Liver (tissue), 8 donors: ENCODE measurements at regions not wholly inside any gene's neighbourhood (a gene's known extent, or its start where the extent isn't known, plus 50 kb on each side); places are given as distances from the start of the nearest gene placed in this dataset.

Source experiments
- DNase-seq: peaks from one replicate; pipeline ENCODE4 v3.0.0-alpha.2; 2017; ENCODE audit warnings: low spot score
- H3K27ac ChIP-seq, 2 donors: one replicate each; pipeline ENCODE4 v1.7.0; 2013; ENCODE audit warnings: inconsistent platforms in 2 of 2, low read length in 2 of 2, control low read depth in 1 of 2, low read depth in 1 of 2, mild to moderate bottlenecking in 1 of 2
- H3K27me3 ChIP-seq, 4 donors: one replicate each; pipeline versions ENCODE4 v1.6.1 to v1.7.0; 2013; ENCODE audit warnings: low read length in 3 of 4, inconsistent platforms in 1 of 4, mild to moderate bottlenecking in 1 of 4, moderate library complexity in 1 of 4; ENCODE audit not compliant: control insufficient read depth in 4 of 4, insufficient read depth in 4 of 4
- H3K36me3 ChIP-seq, 4 donors: one replicate each; pipeline versions ENCODE4 v1.6.1 to v1.7.0; 2013; ENCODE audit warnings: low read length in 3 of 4, mild to moderate bottlenecking in 3 of 4, low read depth in 1 of 4, moderate library complexity in 1 of 4; ENCODE audit not compliant: control insufficient read depth in 4 of 4, insufficient read depth in 3 of 4
- H3K4me1 ChIP-seq, 4 donors: one replicate each; pipeline versions ENCODE4 v1.6.1 to v1.7.0; 2013; ENCODE audit warnings: low read length in 3 of 4, mild to moderate bottlenecking in 3 of 4, moderate library complexity in 1 of 4; ENCODE audit not compliant: control insufficient read depth in 4 of 4, insufficient read depth in 4 of 4
- H3K4me3 ChIP-seq, 3 donors: one replicate each; pipeline versions ENCODE4 v1.6.1 to v1.7.0; 2013; ENCODE audit warnings: low read length in 3 of 3, control low read depth in 1 of 3, low read depth in 1 of 3, mild to moderate bottlenecking in 1 of 3
- H3K9ac ChIP-seq, 2 donors: one replicate each; pipeline ENCODE4 v1.7.0; 2013; ENCODE audit warnings: low read length in 2 of 2, mild to moderate bottlenecking in 2 of 2, moderate library complexity in 2 of 2, control low read depth in 1 of 2, low read depth in 1 of 2
- H3K9me3 ChIP-seq, 4 donors: one replicate each; pipeline versions ENCODE4 v1.6.1 to v1.7.0; 2013; ENCODE audit warnings: low read length in 3 of 4; ENCODE audit not compliant: control insufficient read depth in 4 of 4
- CTCF ChIP-seq: fragments of 150-350 bp; IDR thresholded peaks from 2 replicates; pipeline ENCODE4 v1.5.1; 2017; ENCODE audit warnings: improper control_type of control experiment, low read depth, low read length; ENCODE audit not compliant: missing input control
- EGR1 ChIP-seq, 2 donors: IDR thresholded peaks; 2 replicates each; pipeline ENCODE4 v1.6.1; 2016 to 2018; ENCODE audit warnings: antibody characterized with exemption in 2 of 2, low read depth in 2 of 2
- FOXA1 ChIP-seq: IDR thresholded peaks from 2 replicates; pipeline ENCODE4 v1.6.1; 2016; ENCODE audit warnings: antibody characterized with exemption
- FOXA2 ChIP-seq: IDR thresholded peaks from 2 replicates; pipeline ENCODE4 v1.6.1; 2016; ENCODE audit warnings: antibody characterized with exemption
- GABPA ChIP-seq, 2 donors: IDR thresholded peaks in 1 of 2; conservative IDR thresholded peaks in 1 of 2; 2 replicates each; pipeline ENCODE4 v1.6.1; 2016; ENCODE audit warnings: antibody characterized with exemption in 2 of 2, mild to moderate bottlenecking in 1 of 2, moderate library complexity in 1 of 2
- HNF4A ChIP-seq, 2 donors: conservative IDR thresholded peaks; 2 replicates each; pipeline ENCODE4 v1.6.1; 2016; ENCODE audit warnings: antibody characterized with exemption in 2 of 2, mild to moderate bottlenecking in 2 of 2
- HNF4G ChIP-seq: IDR thresholded peaks from 2 replicates; pipeline ENCODE4 v1.6.1; 2016; ENCODE audit warnings: antibody characterized with exemption
- JUND ChIP-seq, 2 donors: IDR thresholded peaks; 2 replicates each; pipeline ENCODE4 v1.6.1; 2016; ENCODE audit warnings: antibody characterized with exemption in 2 of 2
- MAX ChIP-seq: IDR thresholded peaks from 2 replicates; pipeline ENCODE4 v1.6.1; 2016; ENCODE audit warnings: antibody characterized with exemption
- NR2F2 ChIP-seq: IDR thresholded peaks from 2 replicates; pipeline ENCODE4 v1.6.1; 2016; ENCODE audit warnings: antibody characterized with exemption
- RAD21 ChIP-seq, 2 donors: IDR thresholded peaks; 2 replicates each; pipeline ENCODE4 v1.6.1; 2016; ENCODE audit warnings: antibody characterized with exemption in 2 of 2, mild to moderate bottlenecking in 2 of 2
- RXRA ChIP-seq, 2 donors: IDR thresholded peaks; 2 replicates each; pipeline ENCODE4 v1.6.1; 2017 to 2018; ENCODE audit warnings: antibody characterized with exemption in 2 of 2, mild to moderate bottlenecking in 1 of 2
- SP1 ChIP-seq: IDR thresholded peaks from 2 replicates; pipeline ENCODE4 v1.6.1; 2018; ENCODE audit warnings: antibody characterized with exemption, mild to moderate bottlenecking
- TAF1 ChIP-seq: conservative IDR thresholded peaks from 2 replicates; pipeline ENCODE4 v1.6.1; 2016; ENCODE audit warnings: antibody characterized with exemption, mild to moderate bottlenecking
- YY1 ChIP-seq: IDR thresholded peaks from 2 replicates; pipeline ENCODE4 v1.6.1; 2016; ENCODE audit warnings: antibody characterized with exemption, mild to moderate bottlenecking
- ZBTB33 ChIP-seq: IDR thresholded peaks from 2 replicates; pipeline ENCODE4 v1.6.1; 2016; ENCODE audit warnings: antibody characterized with exemption
- WGBS: extraction: QIAGEN DNeasy Blood & Tissue Kit; methylation state at CpG from one replicate; pipeline ENCODE4 v1.1.7; 2013; 5-methylcytosine and 5-hydroxymethylcytosine counted together
- TF ChIP-seq, protein P1 (sequence below): IDR thresholded peaks from 2 replicates; pipeline ENCODE4 v1.6.1; 2016; ENCODE audit warnings: antibody characterized with exemption
- TF ChIP-seq, protein P2 (sequence below): IDR thresholded peaks from 2 replicates; pipeline ENCODE4 v1.6.1; 2016; ENCODE audit warnings: antibody characterized with exemption, mild to moderate bottlenecking
- donor health status: healthy.
- donor health status: healthy.
- donor health status: healthy.
- donor health status: healthy.
- donor health status: healthy.

DNA sequence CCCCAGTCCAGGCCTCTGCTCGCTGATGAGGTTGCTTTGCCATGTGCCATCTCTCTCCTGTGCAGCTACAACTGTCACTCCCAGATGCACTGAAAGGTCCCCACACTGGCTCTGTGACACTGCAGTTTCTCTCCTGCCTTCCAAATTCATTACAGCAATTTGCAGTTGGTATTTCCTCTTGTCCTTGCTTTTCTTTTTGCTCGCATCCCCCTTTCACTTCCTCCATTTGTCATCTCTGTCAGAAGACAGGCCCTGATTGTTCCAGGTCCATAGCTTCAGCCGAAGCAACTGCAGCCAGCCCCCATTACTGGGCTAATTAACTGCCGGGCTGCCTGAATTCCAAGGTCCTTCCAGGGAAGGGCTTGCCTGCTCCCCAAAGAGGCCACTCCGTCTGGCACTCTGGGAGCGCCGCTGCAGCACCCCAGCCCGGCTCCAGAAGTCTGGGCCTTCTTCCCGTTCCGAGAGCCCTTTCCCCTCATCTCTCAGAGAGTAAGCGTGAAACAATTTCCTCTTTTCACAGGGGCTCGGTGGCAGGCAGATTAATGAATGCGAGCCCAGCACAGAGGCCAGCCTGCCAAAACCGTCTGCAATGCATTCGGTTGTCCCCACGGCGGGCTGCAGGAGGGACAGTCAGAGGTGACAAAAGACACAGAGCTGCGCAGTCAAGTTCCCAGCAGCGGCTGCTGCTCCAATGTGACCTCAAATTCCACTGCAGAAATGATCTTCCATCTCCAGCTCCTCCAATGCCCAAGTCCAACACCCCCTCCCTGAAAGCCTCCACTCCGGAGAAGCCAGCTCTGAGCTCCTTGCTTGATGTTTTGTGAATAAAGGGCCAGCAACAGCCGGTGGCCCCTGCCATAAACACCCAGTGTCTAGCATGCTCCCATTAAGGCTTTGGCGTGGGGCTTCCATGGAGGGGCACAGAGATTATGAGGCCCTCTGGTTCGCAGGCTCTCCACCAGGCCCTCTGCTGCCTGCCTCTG lies 279.4 kb upstream of the HABP2 start (continued):
- TF ChIP-seq CTCF (no peak), NR2F2 (no peak), HNF4A (conservative IDR thresholded peaks at IDR 0.05) (no peak), MAX (no peak), JUND (IDR thresholded peaks at IDR 0.05) (no peak), SP1 (no peak)
- TF ChIP-seq, protein P1, sequence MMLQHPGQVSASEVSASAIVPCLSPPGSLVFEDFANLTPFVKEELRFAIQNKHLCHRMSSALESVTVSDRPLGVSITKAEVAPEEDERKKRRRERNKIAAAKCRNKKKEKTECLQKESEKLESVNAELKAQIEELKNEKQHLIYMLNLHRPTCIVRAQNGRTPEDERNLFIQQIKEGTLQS = no peak

DNA sequence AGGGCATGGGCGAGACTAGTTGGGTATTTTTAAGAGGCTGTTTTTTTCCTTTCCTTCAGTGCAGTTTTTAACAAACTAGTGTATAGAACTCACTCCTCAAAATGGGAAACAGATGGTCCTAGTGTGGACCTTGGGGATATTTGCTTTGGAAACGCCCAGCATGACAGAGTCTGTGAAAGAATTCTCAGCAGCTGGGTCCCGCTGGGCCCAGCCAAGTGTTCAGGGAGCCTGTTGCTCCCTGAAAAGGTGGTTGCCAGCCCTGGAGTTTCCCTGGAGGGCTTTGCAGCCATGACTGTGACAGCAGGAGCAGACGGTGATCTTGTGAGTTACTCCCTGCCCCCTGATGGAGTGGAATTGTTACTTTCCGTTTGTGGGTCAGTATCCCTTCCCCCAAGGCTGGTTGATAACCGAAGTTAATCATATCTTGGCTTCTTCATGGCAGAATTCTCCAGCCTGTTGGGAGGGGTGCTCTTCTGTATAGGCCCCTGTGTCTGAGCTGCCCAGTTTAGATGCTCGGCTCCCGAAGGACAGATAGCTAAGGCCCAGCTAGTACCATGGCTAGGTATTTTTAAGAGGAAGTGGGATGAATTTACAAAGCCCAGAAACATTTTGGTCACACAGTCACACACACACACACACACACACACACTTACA lies 278.6 kb upstream of the HABP2 start:
- no peaks in the 10 kb centered on the region for H3K27me3 ChIP-seq
- H3K4me3 ChIP-seq = no peak overlapping the region
- no peak for DNase-seq
- H3K27ac ChIP-seq = no peak overlapping the region
- no peaks in the 10 kb centered on the region for H3K36me3 ChIP-seq
- H3K4me1 ChIP-seq = peaks cover 0 to 2% (median 0%) of the 10 kb centered on the region in 4 donors
- H3K9me3 ChIP-seq = no peaks in the 10 kb centered on the region
- no peak for TF ChIP-seq JUND (IDR thresholded peaks at IDR 0.05)
- TF ChIP-seq, protein P1 = no peak
- TF ChIP-seq NR2F2 = no peak
- TF ChIP-seq, protein P2, sequence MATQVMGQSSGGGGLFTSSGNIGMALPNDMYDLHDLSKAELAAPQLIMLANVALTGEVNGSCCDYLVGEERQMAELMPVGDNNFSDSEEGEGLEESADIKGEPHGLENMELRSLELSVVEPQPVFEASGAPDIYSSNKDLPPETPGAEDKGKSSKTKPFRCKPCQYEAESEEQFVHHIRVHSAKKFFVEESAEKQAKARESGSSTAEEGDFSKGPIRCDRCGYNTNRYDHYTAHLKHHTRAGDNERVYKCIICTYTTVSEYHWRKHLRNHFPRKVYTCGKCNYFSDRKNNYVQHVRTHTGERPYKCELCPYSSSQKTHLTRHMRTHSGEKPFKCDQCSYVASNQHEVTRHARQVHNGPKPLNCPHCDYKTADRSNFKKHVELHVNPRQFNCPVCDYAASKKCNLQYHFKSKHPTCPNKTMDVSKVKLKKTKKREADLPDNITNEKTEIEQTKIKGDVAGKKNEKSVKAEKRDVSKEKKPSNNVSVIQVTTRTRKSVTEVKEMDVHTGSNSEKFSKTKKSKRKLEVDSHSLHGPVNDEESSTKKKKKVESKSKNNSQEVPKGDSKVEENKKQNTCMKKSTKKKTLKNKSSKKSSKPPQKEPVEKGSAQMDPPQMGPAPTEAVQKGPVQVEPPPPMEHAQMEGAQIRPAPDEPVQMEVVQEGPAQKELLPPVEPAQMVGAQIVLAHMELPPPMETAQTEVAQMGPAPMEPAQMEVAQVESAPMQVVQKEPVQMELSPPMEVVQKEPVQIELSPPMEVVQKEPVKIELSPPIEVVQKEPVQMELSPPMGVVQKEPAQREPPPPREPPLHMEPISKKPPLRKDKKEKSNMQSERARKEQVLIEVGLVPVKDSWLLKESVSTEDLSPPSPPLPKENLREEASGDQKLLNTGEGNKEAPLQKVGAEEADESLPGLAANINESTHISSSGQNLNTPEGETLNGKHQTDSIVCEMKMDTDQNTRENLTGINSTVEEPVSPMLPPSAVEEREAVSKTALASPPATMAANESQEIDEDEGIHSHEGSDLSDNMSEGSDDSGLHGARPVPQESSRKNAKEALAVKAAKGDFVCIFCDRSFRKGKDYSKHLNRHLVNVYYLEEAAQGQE = no peak
- no peak for TF ChIP-seq FOXA2
- TF ChIP-seq SP1 = no peak
- no peak for TF ChIP-seq RAD21 (IDR thresholded peaks at IDR 0.05)
- no peak for TF ChIP-seq GABPA (IDR thresholded peaks at IDR 0.05 in 1 of 2, conservative IDR thresholded peaks at IDR 0.05 in 1 of 2)
- no peak for TF ChIP-seq YY1
- no peak for TF ChIP-seq MAX
- no peak for TF ChIP-seq CTCF
- TF ChIP-seq HNF4A (conservative IDR thresholded peaks at IDR 0.05) = no peak
- no peak for TF ChIP-seq FOXA1
- no peak for TF ChIP-seq ZBTB33
- TF ChIP-seq EGR1 (IDR thresholded peaks at IDR 0.05; ENCODE audit: low read depth in 2 of 2) = no peak
- no peak for TF ChIP-seq RXRA (IDR thresholded peaks at IDR 0.05)
- no peak for TF ChIP-seq HNF4G
- TF ChIP-seq TAF1 = no peak
- no peak overlapping the region for H3K9ac ChIP-seq
- WGBS = 79% methylated on average over 8 of the region's 8 CpGs
